PC-3 (cell line): ENCODE measurements at regions not wholly inside any gene's neighbourhood (a gene's known extent, or its start where the extent isn't known, plus 50 kb on each side); places are given as distances from the start of the nearest gene placed in this dataset.
A peak's percentile ranks its signal among the peaks of the same experiment; 100 is the strongest.

Experiments used
- ATAC-seq: fragments of 200-7000 bp; cut with Tn5 transposase; 2 replicates; pipeline ENCODE4 v1.9.1; 2020; ENCODE audit warnings: mild to moderate bottlenecking, moderate library complexity
- BruUV-seq: library from RNA; stranded (reverse); fragments of 400-500 nt; replicated peaks from 2 replicates; lab custom pipeline; 2021; lab: Mats Ljungman, UMichigan
- CTCF ChIA-PET: fragments of 300-600 bp; sonication (Branson Sonifier 250); formaldehyde crosslinking; loops from one replicate; lab custom pipeline; 2022; ENCODE audit warnings: antibody characterized with exemption; lab: Charles Lee
- POLR2A ChIA-PET: fragments of 300-600 bp; sonication (Branson Sonifier 250); formaldehyde crosslinking; loops from one replicate; lab custom pipeline; 2022; ENCODE audit warnings: antibody characterized with exemption; ENCODE audit not compliant: unreplicated experiment; lab: Charles Lee
- DNase-seq: peaks from one replicate; pipeline ENCODE4 v3.0.0-alpha.2; 2015
- H2AFZ ChIP-seq: fragments of 300-600 bp; sonication (generic); 2 replicates; pipeline ENCODE4 v1.6.0; 2016; ENCODE audit warnings: antibody characterized with exemption, low read length
- H3F3A ChIP-seq: fragments of 300-600 bp; sonication (generic); one replicate; pipeline ENCODE4 v1.6.0; 2017; ENCODE audit warnings: antibody characterized with exemption, low read length, control low read depth, mild to moderate bottlenecking; ENCODE audit not compliant: unreplicated experiment
- H3K27ac ChIP-seq: fragments of 300-600 bp; sonication (generic); 2 replicates; pipeline ENCODE4 v1.5.1; 2016; ENCODE audit warnings: mild to moderate bottlenecking, low read length
- H3K27me3 ChIP-seq: fragments of 300-600 bp; sonication (generic); 2 replicates; pipeline ENCODE4 v1.6.1; 2016; ENCODE audit warnings: low read length, mixed read lengths
- H3K36me3 ChIP-seq: fragments of 300-600 bp; sonication (generic); 2 replicates; pipeline ENCODE4 v1.6.1; 2016; ENCODE audit warnings: low read depth, mixed run types, low read length, mixed read lengths
- H3K4me1 ChIP-seq: fragments of 300-600 bp; sonication (generic); 2 replicates; pipeline ENCODE4 v1.5.1; 2016; ENCODE audit warnings: low read length; ENCODE audit not compliant: insufficient read depth
- H3K4me2 ChIP-seq: fragments of 300-600 bp; sonication (generic); 2 replicates; pipeline ENCODE4 v1.6.0; 2016; ENCODE audit warnings: low read length
- H3K4me3 ChIP-seq: fragments of 300-600 bp; sonication (generic); 2 replicates; pipeline ENCODE4 v1.5.1; 2016; ENCODE audit warnings: mild to moderate bottlenecking, low read length, mixed read lengths
- H3K79me2 ChIP-seq: fragments of 300-600 bp; sonication (generic); 2 replicates; pipeline ENCODE4 v1.6.1; 2017; ENCODE audit warnings: low read length, mixed read lengths
- H3K9ac ChIP-seq: fragments of 300-600 bp; sonication (generic); 2 replicates; pipeline ENCODE4 v1.6.0; 2016; ENCODE audit warnings: mild to moderate bottlenecking, low read length
- H3K9me2 ChIP-seq: fragments of 300-600 bp; sonication (generic); replicated peaks from 2 replicates; pipeline ENCODE4 v1.6.1; 2016; ENCODE audit warnings: mixed run types, low read length, mixed read lengths
- H3K9me3 ChIP-seq: fragments of 300-600 bp; sonication (generic); 2 replicates; pipeline ENCODE4 v1.6.1; 2016; ENCODE audit warnings: low read length, mixed read lengths
- H4K20me1 ChIP-seq: fragments of 300-600 bp; sonication (generic); 2 replicates; pipeline ENCODE4 v1.6.1; 2016; ENCODE audit warnings: low read length, mixed read lengths
- CTCF ChIP-seq: fragments of 300-600 bp; sonication (generic); conservative IDR thresholded peaks from 2 replicates; pipeline ENCODE4 v1.5.1; 2017; ENCODE audit warnings: antibody characterized with exemption, low read depth, mild to moderate bottlenecking, low read length
- EZH2 ChIP-seq: fragments of 300-600 bp; sonication (generic); IDR thresholded peaks from one replicate; pipeline ENCODE4 v1.6.1; 2017; ENCODE audit warnings: antibody characterized with exemption, mild to moderate bottlenecking, low read length; ENCODE audit not compliant: unreplicated experiment
- EZH2phosphoT487 ChIP-seq: fragments of 300-600 bp; sonication (generic); IDR thresholded peaks from 2 replicates; pipeline ENCODE4 v1.6.1; 2018; ENCODE audit warnings: mild to moderate bottlenecking, antibody characterized with exemption, low read length, borderline replicate concordance
- intact Hi-C: fragments of 100-400 bp; cut with micrococcal nuclease; formaldehyde crosslinking; loops from 2 replicates; pipeline ENCODE4 v1.9.0; 2023

GRCh38 chr6:112636650-112637262 is 289.6 kb downstream of the RFPL4B start:
- no peak overlapping the region for H3K4me2 ChIP-seq
- POLR2A ChIA-PET, result no interaction called here
- no peaks in the 10 kb centered on the region for H3K27me3 ChIP-seq
- CTCF ChIA-PET, result no interaction called here
- BruUV-seq, result no TSS peak
- no peaks in the 10 kb centered on the region for H3K36me3 ChIP-seq
- intact Hi-C loops, result no loop called here
- H3K9me2 ChIP-seq, result no peaks in the 10 kb centered on the region
- H3K79me2 ChIP-seq, result no peaks in the 10 kb centered on the region
- no peak overlapping the region for H3K4me3 ChIP-seq
- DNase-seq (peak; percentile 15), ATAC-seq (no peak)
- TF ChIP-seq EZH2phosphoT487 (no peak), EZH2 (no peak), CTCF (no peak)
- no peaks in the 10 kb centered on the region for H3K9me3 ChIP-seq
- no peaks in the 10 kb centered on the region for H3F3A ChIP-seq
- no peaks in the 10 kb centered on the region for H4K20me1 ChIP-seq
- H3K27ac ChIP-seq, result no peak overlapping the region
- H3K9ac ChIP-seq, result no peak overlapping the region
- no peak overlapping the region for H2AFZ ChIP-seq
- 0 out of 2 replicates have a peak, but pooled peaks cover 3% of the 10 kb centered on the region for H3K4me1 ChIP-seq

- no peaks in the 10 kb centered on the region for H3F3A ChIP-seq
- H3K4me1 ChIP-seq, result 0 out of 2 replicates have a peak, but pooled peaks cover 3% of the 10 kb centered on the region
- no peak overlapping the region for H3K4me2 ChIP-seq
- H3K36me3 ChIP-seq, result no peaks in the 10 kb centered on the region
- H4K20me1 ChIP-seq, result no peaks in the 10 kb centered on the region
- H3K9me3 ChIP-seq, result no peaks in the 10 kb centered on the region
- BruUV-seq, result no TSS peak
- no peak overlapping the region for H2AFZ ChIP-seq
- DNase-seq, result peak; percentile 52
- ChIA-PET CTCF (no interaction called here), POLR2A (no interaction called here)
- no peaks in the 10 kb centered on the region for H3K27me3 ChIP-seq
- TF ChIP-seq EZH2, result no peak
- no peak overlapping the region for H3K4me3 ChIP-seq
- no peaks in the 10 kb centered on the region for H3K9me2 ChIP-seq
- H3K9ac ChIP-seq, result no peak overlapping the region
- no peak overlapping the region for H3K27ac ChIP-seq
- ATAC-seq, result peak; percentile 48; the same call in 1 of the 2 replicates
- no peaks in the 10 kb centered on the region for H3K79me2 ChIP-seq
- intact Hi-C loops, result no loop called here
These were observed 292.3 kb downstream of the RFPL4B start for GRCh38 chr6:112639391-112639831.

GRCh38 chr6:112640891-112641290 is 293.8 kb downstream of the RFPL4B start:
- H3K9me2 ChIP-seq, result no peaks in the 10 kb centered on the region
- H3K27me3 ChIP-seq, result no peaks in the 10 kb centered on the region
- H3F3A ChIP-seq, result no peaks in the 10 kb centered on the region
- H3K9ac ChIP-seq, result no peak overlapping the region
- H2AFZ ChIP-seq, result no peak overlapping the region
- no peaks in the 10 kb centered on the region for H3K9me3 ChIP-seq
- TF ChIP-seq CTCF, result no peak
- no peak for TF ChIP-seq EZH2phosphoT487
- TF ChIP-seq EZH2, result no peak
- POLR2A ChIA-PET, result no interaction called here
- 0 out of 2 replicates have a peak, but pooled peaks cover 3% of the 10 kb centered on the region for H3K4me1 ChIP-seq
- DNase-seq (peak; percentile 60), ATAC-seq (peak; percentile 64)
- H3K27ac ChIP-seq, result no peak overlapping the region
- no peaks in the 10 kb centered on the region for H3K79me2 ChIP-seq
- H3K36me3 ChIP-seq, result no peaks in the 10 kb centered on the region
- BruUV-seq, result no TSS peak
- no peaks in the 10 kb centered on the region for H4K20me1 ChIP-seq
- CTCF ChIA-PET, result no interaction called here
- no peak overlapping the region for H3K4me3 ChIP-seq
- H3K4me2 ChIP-seq, result no peak overlapping the region
- intact Hi-C loops, result no loop called here
